Panc1 (cell line): ENCODE measurements at regions not wholly inside any gene's neighbourhood (a gene's known extent, or its start where the extent isn't known, plus 50 kb on each side); places are given as distances from the start of the nearest gene placed in this dataset.

Experiments
- ATAC-seq: fragments of 200-7000 bp; cut with Tn5 transposase; 2 replicates; pipeline ENCODE4 v1.9.1; 2020; ENCODE audit warnings: mild to moderate bottlenecking, moderate library complexity
- BruUV-seq: library from RNA; stranded (reverse); fragments of 400-500 nt; replicated peaks from 2 replicates; lab custom pipeline; 2021; lab: Mats Ljungman, UMichigan
- CTCF ChIA-PET: fragments of 300-600 bp; sonication (Branson Sonifier 250); formaldehyde crosslinking; loops from one replicate; lab custom pipeline; 2022; ENCODE audit warnings: antibody characterized with exemption; lab: Charles Lee
- POLR2A ChIA-PET: fragments of 300-600 bp; sonication (Branson Sonifier 250); formaldehyde crosslinking; loops from one replicate; lab custom pipeline; 2022; ENCODE audit warnings: antibody characterized with exemption; lab: Charles Lee
- DNase-seq: peaks from one replicate; pipeline ENCODE4 v3.0.0-alpha.2; 2010; ENCODE audit warnings: low read depth, low spot score
- H3K27ac ChIP-seq: 2 replicates; pipeline ENCODE4 v1.5.1; 2011; ENCODE audit warnings: mild to moderate bottlenecking, low read length, inconsistent platforms
- H3K27me3 ChIP-seq: fragments of 200-500 bp; sonication (Bioruptor generic); 2 replicates; pipeline ENCODE4 v1.6.0; 2014; ENCODE audit warnings: low read length, inconsistent platforms; ENCODE audit not compliant: control insufficient read depth, insufficient read depth
- H3K36me3 ChIP-seq: fragments of 200-500 bp; sonication (Bioruptor generic); 2 replicates; pipeline ENCODE4 v1.5.1; 2014; ENCODE audit warnings: inconsistent platforms, mild to moderate bottlenecking, low read length, moderate library complexity; ENCODE audit not compliant: control insufficient read depth, insufficient read depth
- H3K4me1 ChIP-seq: 2 replicates; pipeline ENCODE4 v1.5.1; 2011; ENCODE audit warnings: inconsistent platforms, mild to moderate bottlenecking, low read length, moderate library complexity; ENCODE audit not compliant: control insufficient read depth, insufficient read depth
- H3K4me3 ChIP-seq, 2 experiments: 2 replicates each; pipeline ENCODE4 v1.5.1; 2011 to 2012; ENCODE audit warnings: low read depth in 2 of 2, low read length in 2 of 2, mild to moderate bottlenecking in 2 of 2, inconsistent platforms in 1 of 2, moderate library complexity in 1 of 2
- H3K9me3 ChIP-seq: fragments of 200-500 bp; sonication (Bioruptor generic); 2 replicates; pipeline ENCODE4 v1.5.1; 2014; ENCODE audit warnings: low read depth, mild to moderate bottlenecking, inconsistent platforms, low read length, moderate library complexity; ENCODE audit not compliant: control insufficient read depth, insufficient read depth
- CTCF ChIP-seq: fragments of 450-650 bp; IDR thresholded peaks from 2 replicates; pipeline ENCODE4 v1.5.1; 2017; ENCODE audit warnings: mild to moderate bottlenecking
- POLR2AphosphoS5 ChIP-seq: IDR thresholded peaks from 2 replicates; pipeline ENCODE4 v1.6.1; 2012; ENCODE audit warnings: mild to moderate bottlenecking, low read depth, low read length, moderate library complexity
- REST ChIP-seq, 2 experiments: IDR thresholded peaks; 2 replicates each; pipeline ENCODE4 v1.6.1; 2011 to 2012; ENCODE audit warnings: low read depth in 2 of 2, control low read depth in 1 of 2, low read length in 1 of 2, mild to moderate bottlenecking in 1 of 2, moderate library complexity in 1 of 2; ENCODE audit not compliant: insufficient read depth in 1 of 2
- SIN3A ChIP-seq: IDR thresholded peaks from 2 replicates; pipeline ENCODE4 v1.6.1; 2012; ENCODE audit warnings: low read depth, mild to moderate bottlenecking, low read length, moderate library complexity, borderline replicate concordance; ENCODE audit not compliant: insufficient read depth
- TCF7L2 ChIP-seq: IDR thresholded peaks from 2 replicates; pipeline ENCODE4 v1.6.1; 2011; ENCODE audit warnings: mild to moderate bottlenecking, low read depth, low read length, inconsistent platforms
- in situ Hi-C: cut with HindIII; loops from 2 replicates; pipeline ENCODE4 v1.10.0; 2016; ENCODE audit warnings: low sequenced_read_pairs, low pct_unique_long_range_greater_than_20kb
- intact Hi-C: fragments of 100-400 bp; cut with micrococcal nuclease; formaldehyde crosslinking; loops from one replicate; pipeline ENCODE4 v1.10.0; 2022; ENCODE audit not compliant: unreplicated experiment

- no peaks in the 10 kb centered on the region for H3K36me3 ChIP-seq
- no peaks in the 10 kb centered on the region for H3K4me1 ChIP-seq
- ChIA-PET CTCF (no interaction called here), POLR2A (no interaction called here)
- in situ Hi-C loops, result no loop called here
- BruUV-seq, result no TSS peak
- H3K27ac ChIP-seq, result no peak overlapping the region
- DNase-seq (no peak), ATAC-seq (no peak)
- intact Hi-C loops, result no loop called here
- TF ChIP-seq SIN3A, result no peak
- TF ChIP-seq REST (IDR thresholded peaks at IDR 0.05; ENCODE audit: insufficient read depth in 1 of 2, low read depth in 2 of 2, low read length in 1 of 2), result no peak
- TF ChIP-seq CTCF, result no peak
- TF ChIP-seq TCF7L2, result no peak
- TF ChIP-seq POLR2AphosphoS5, result no peak
- no peak overlapping the region for H3K4me3 ChIP-seq
- no peaks in the 10 kb centered on the region for H3K9me3 ChIP-seq
- H3K27me3 ChIP-seq, result no peaks in the 10 kb centered on the region
Observed at GRCh38 chr21:25005388-25005787, 601.9 kb downstream of the MRPL39 start.

GRCh38 chr21:25002676-25003075 is 604.6 kb downstream of the MRPL39 start:
- POLR2A ChIA-PET, result no interaction called here
- Histone ChIP-seq H3K4me3 (no peak overlapping the region), H3K27me3 (no peaks in the 10 kb centered on the region), H3K36me3 (no peaks in the 10 kb centered on the region), H3K9me3 (no peaks in the 10 kb centered on the region), H3K4me1 (no peaks in the 10 kb centered on the region), H3K27ac (no peak overlapping the region)
- DNase-seq, result no peak
- no peak for ATAC-seq
- CTCF ChIA-PET, result no interaction called here
- intact Hi-C loops (no loop called here), in situ Hi-C loops (no loop called here)
- BruUV-seq, result no TSS peak
- TF ChIP-seq SIN3A (no peak), REST (IDR thresholded peaks at IDR 0.05; ENCODE audit: insufficient read depth in 1 of 2, low read depth in 2 of 2, low read length in 1 of 2) (no peak), TCF7L2 (no peak), POLR2AphosphoS5 (no peak), CTCF (no peak)
